GM20431 (cell line): ENCODE measurements at regions not wholly inside any gene's neighbourhood (a gene's known extent, or its start where the extent isn't known, plus 50 kb on each side); places are given as distances from the start of the nearest gene placed in this dataset.
"Not testable (repeated sequence)": the region's sequence is repeated elsewhere in the genome, so short reads cannot be mapped to it uniquely, and the experiment has no call there.

Source experiments
- in situ Hi-C: fragments of 300-500 bp; cut with MseI, MboI; formaldehyde crosslinking; loops from one replicate; pipeline ENCODE4 v1.15.0; 2020; ENCODE audit warnings: low sequenced_read_pairs; ENCODE audit not compliant: unreplicated experiment

DNA sequence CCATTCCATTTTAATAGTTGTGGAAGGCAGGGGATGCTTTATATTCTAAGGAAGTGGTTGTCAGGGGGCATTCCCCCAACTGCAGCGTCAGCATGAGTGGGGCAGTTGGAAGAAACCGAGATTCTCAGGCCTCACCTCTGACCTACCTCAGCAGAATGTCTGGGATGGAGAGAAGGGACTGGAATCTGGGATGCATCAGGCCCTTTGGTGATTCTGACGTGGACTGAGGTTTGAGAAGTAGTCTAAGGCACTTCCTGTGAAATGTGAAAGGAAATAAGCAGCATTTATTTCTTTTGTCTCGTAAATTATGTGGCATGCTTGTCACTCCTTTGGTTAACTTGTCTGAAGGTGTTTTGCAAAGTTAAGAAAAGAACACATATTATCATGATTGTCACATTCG lies 540.7 kb upstream of the NETO1 start:
- in situ Hi-C loops: no loop called here

DNA sequence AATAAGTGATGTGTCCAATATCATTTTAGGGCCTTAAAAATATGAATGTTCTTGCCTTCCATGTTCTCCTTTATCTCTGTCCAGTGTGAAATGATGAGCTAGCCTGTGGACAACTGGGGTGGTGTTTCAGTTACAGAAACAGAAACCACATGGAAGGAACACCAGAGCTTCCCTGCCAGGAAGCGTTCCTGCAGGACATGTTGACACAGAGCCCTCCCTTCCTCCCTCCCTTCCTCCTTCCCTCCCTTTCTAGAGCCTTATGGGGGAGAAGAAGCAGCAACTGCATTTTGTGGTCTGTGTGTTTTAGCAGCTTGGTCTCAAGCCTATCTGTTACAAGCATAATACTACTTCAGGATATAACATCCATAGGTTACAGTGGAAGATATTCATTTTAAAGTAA lies 539.7 kb upstream of the NETO1 start:
- in situ Hi-C loops: no loop called here

DNA sequence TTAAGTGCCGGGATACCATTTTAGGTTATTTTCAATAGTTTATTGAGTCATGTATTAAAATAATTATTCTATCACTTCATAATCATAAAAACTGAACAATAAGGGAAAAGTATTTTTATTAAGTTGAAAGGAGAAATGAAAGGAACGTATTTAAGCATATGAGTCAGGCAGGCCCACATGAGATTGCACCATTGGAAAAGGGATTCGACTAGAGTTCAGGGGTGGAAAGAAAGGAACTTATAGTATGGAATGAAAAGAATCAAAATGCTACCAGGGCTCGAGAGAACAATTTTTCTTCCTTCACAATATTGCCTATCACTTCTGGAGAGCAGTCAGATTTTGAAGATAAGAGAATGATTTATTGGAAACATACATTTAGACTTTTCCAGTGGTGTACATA lies 516.5 kb upstream of the NETO1 start:
- in situ Hi-C loops: loop anchor here (25.0 kb wide), 1 partner anchor 103 kb away; no protein-coding TSS in a partner anchor

DNA sequence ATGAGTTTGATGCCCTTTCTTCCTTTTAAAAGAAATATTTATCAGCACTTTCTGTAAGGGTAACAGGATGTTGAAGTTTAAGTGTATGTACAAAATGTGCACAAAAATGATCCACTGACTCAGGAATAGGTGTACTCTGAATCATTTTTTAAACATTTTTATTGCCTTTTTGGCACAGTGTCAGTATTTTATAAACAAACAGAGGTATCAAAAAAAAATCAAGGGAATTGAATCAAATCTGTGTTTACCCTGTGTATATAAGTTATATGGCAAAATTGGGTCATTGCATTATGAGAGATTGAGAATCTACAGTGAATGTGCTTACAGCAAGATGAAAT lies 513.9 kb upstream of the NETO1 start:
- in situ Hi-C loops: loop anchor here (25.0 kb wide), 1 partner anchor 106 kb away; no protein-coding TSS in a partner anchor

DNA sequence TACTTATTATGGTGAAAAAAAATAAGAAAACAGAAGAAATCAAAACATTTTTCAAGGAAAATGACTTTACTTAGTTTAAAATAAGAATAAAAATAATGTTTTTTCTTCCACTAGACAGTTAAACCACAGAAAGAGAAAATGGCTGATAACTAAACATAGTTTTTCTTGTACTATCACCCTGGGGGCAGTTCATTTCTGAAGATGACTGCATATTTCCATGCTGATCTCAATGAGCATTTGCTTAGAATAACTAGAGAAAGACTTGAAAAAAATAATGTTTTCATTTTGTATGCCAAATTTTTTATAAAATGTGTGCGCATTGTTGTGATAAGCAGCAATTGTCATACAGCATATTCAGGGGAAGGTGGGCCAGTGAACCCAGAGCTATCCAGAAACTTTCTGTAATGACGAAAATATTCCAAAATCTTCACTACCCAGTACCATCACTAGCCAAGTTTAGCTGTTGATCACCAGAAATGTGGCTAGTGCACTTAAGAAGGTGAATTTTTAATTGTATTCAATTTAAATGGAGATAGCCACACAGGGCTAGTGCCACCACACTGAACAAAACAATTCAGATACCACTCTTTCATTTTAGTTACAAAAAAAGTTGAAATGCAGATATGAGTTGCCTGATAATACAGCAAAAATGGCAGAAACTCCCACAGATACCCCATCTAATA lies 513.4 kb upstream of the NETO1 start:
- in situ Hi-C loops: loop anchor here (25.0 kb wide), 1 partner anchor 106 kb away; no protein-coding TSS in a partner anchor

DNA sequence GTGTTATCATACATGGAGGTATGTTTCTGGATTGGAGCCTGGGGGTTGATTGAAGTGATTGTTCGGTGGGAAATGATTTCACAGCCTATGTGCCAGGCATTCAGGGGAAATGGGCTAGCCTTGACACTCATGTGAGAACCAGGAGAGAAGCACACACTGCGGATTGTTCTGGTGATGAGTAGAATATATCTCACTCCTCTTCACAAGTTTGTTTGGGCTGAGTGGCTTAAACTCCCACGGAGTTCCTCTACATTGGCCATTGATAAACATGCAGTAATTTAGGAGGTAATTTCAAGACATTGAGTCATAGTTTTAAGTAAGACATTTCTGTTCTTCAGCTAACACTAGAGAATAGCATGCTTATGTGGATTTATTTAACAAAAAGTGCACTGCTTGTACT lies 498.9 kb upstream of the NETO1 start:
- in situ Hi-C loops: no loop called here

DNA sequence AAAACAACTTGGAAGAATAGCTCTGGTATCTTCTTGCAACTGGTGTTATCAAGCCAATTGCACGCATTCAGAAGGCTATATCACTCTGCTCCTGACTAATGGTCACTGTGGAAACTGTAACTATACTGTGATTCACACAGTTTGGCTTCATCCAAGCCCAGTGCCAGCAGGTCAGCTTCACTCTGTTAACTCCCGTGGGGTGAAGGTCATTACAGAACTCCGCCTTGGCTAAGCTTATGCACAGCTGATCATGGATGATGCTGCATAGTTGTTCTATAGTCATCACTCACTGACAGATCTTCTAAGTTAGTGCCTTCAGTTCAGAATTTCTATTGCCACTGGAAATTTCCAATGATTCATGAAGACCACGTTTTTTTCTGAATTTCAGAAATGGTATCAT lies 497.2 kb upstream of the NETO1 start:
- in situ Hi-C loops: no loop called here

DNA sequence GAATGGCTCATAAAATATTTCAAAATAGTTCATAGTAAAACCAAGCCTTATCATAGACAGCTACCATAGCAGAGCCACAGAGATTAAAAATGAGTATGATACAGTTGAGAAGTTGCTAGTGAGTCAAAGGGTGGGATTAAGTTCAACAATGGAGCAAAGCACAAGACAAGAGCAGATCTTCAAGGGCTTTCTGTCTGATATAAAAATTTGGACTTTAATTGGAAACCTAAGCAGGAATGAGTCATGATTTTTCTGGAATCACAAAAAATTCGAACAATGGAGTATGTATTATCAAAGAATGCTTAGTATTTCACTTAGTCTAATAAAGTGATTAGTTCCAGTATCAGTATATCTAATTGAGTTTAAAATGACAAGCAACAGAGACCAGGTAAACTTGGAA lies 487.3 kb upstream of the NETO1 start:
- in situ Hi-C loops: no loop called here

DNA sequence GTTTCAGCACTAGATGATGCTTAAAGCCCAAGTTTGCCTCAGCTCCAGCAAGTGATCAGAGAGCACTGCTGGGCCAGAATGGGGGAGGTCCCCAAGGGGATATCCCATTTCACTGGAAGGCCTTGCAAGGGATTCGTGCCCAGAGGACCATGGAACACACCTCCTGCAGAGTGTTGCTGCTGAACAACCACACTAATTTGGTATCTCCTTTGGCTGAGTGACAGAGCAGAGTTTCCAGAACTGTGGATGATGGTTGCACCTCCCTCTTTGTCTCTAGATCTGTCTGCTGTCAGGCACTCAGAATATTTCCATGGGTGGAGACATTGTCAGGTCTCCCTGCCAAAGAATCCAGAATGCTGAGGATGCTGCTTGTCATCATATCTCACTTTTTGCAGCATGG lies 484.8 kb upstream of the NETO1 start:
- in situ Hi-C loops: no loop called here

DNA sequence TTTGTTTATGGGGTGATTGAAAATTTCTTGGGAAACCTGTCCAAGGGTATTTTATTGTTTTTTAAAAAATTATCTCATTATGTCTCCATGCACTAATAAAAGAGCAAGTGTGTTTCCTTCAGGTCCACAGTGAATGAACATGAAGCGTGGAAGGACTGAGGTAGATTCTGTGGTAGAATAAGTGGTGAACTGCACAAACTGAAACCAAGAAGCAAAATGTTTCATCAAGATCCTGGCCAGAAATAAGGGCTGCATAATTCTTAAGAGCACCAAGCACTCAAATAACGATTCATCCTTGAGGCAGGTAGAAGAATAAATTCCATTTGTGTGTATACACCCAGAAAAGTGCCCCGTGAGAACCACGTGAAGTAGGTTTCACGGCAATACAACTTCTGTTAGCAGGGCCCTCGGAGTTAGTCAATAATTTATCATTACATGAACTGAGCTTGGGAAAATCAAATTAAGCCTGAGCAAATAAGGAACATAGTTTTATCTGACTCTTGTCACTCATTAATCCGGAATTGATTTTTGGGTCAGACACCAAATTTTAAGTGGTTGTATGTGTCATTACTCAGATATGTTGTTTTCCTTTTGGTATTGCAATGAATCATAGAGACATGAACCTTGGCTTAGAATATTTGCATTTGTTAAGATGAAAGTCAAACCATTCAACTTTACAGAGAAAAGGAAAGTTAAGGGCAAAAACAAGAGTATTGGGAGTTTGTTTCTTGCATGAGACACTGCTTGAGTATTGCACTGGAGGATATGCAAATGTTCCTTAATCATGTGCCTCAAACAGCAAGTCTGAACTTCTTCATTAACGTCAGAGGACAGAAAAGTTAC lies 472.6 kb upstream of the NETO1 start:
- in situ Hi-C loops: no loop called here

DNA sequence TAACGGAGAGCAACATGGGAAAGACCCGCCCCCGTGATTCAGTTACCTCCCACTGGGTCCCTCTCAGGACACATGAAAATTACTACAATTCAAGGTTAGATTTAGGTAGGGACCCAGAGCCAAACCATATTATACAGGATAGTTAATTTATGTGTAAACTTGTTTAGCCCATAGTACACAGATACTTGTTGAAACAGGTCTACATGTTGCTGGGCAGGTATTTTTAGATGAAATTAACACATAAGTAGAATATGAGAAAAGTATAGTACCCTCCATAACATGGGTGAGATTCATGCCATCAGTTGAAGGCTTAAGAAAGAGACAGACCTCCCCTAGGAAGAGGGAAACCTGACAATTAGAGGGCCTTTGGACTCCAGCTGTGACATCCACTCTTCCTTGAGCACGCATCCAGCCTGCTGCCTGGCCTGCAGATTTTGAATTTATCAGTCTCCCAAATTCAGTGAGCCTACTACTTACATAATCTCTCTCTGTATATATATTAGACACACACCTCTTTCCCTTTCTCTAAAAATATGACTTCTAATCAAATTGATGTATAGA lies 463.5 kb upstream of the NETO1 start:
- in situ Hi-C loops: no loop called here

DNA sequence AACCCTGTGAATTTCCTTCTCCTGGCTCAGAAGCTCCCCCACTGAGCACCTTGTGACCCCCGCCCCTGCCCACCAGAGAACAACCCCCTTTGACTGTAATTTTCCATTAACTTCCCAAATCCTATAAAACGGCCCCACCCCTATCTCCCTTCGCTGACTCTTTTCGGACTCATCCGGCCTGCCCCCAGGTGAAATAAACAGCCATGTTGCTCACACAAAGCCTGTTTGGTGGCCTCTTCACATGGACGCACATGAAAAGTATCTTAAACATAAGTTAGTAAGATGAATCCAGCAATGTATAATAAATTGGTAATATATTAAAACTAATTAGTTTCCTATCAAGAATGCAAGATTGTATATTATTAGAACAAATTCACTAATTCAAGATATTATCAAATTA lies 462.3 kb upstream of the NETO1 start:
- in situ Hi-C loops: not testable (repeated sequence)

DNA sequence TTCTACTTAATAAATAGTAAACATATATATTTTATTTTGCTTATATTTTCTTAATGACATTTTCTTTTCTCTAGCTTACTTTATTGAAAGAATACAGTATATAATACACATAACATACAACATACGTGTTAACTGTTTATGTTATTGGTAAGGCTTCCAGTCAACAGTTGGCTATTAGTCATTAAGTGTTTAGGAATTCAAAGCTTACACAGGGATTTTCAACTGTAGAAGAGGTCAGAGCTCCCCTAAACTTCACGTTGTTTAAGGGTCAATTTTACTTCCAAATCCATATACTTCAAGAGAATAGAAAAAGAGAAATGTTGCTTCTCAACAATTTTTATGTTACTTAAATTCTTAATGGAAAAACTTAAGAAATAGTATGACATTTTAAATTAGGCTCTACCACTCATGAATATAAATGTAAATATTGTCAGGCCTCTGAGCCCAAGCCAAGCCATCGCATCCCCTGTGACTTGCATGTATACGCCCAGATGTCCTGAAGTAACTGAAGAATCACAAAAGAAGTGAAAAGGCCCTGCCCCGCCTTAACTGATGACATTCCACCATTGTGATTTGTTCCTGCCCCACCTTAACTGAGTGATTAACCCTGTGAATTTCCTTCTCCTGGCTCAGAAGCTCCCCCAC lies 456.5 kb upstream of the NETO1 start:
- in situ Hi-C loops: not testable (repeated sequence)

DNA sequence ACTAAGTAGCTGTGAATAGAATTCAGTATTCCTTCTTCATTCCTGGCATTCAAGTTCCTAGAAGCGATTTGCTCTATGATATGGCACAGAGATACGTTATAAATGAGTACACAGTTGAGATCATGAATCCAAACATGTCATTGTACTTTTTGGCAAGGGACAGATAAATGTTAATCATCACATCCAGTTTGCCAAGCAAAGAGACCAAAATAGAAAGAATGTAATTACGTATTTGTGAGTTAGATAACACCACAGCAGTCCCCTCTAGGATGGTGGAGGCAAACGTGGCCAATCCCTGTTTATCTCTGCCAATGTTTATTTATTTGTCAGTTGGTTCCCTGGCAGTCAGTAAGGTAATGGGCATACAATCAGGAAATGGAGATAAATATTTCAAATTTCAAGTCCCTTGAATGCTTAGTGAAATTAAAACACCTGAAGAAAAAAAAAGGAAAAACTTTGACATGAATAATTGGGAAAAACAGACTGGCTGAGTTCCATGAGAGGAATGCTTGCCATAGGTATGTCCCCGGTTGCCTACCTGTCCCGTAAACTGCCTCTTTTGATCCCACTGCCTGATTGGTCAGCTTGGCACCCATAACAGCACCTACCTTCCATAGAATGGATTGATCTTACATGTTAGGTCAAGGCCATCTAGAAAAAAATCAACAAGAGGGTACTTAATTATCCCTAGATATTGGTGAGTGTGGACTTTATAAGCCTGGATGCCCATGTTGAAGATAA lies 451.1 kb upstream of the NETO1 start:
- in situ Hi-C loops: no loop called here

DNA sequence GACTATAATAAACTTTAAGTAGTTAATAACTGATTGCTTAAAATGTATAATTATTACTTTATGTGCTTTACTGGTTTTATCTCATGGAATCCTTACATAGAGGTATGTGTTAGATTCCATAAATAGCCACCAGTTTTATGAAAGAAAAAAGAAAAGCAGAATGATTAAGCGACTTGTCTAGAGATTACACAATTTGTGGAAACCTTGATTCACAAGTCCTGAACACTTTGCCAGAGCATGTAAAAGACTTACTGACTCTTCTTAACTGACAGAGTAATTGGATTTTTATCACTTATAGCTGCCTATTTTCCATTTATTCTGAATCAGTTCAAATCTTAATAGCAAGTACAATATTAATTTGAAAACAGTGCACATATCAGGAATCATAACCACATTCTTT lies 448.7 kb upstream of the NETO1 start:
- in situ Hi-C loops: no loop called here

DNA sequence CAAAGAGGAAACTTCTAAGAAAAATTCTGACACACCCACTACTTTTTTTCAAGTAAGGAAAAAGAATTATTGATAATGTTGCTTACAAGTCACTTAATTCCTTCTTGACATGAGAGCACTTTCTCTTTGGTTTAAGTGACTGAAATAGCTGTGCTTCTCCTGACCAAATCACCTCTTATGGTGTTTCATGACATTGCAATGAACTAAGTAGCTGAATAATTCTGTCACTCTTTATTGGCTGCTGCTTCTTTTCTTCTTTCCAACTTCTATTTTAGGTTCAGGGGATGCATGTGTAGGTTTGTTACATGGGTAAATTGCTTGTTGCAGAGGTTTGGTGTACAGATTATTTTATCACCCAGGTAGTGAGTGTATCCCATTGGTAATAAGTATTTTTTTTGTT lies 447.6 kb upstream of the NETO1 start:
- in situ Hi-C loops: no loop called here

DNA sequence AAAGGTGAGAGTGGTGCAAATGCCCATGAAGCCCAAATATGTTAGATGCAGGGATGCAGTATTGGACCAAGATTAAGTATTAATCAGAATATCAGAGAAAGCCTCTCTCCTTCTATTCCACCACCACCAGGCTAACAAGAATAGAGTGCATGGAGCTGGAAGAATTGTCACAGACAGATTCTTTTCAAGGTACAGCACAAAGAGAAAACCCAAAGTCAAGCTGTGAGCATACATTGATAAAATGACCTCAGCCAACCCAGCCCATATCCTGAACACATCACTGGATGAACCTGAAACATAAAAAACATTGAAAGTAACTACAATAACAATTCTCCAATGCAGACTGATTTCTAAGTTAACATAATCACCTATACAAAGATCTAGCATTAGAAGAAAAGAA lies 445.7 kb upstream of the NETO1 start:
- in situ Hi-C loops: no loop called here

DNA sequence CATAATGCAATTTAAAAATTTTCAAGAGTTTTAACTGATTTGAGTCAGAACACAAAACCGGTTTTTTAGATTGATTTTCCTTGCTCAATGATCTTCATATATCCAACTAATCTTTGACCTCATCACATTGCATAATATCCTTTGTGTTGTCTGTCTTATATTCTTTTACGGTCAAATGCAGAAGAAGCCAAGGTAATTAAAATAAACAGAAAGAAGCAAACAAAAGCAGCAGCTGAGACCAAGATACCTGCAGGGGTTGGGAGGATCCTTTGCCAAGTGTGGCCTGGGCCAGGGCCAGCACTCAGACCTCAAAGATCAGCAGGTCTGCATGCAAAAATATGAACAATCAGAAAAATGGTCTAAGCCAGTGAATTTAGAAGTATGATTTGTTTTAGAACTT lies 428.9 kb upstream of the NETO1 start:
- in situ Hi-C loops: no loop called here

DNA sequence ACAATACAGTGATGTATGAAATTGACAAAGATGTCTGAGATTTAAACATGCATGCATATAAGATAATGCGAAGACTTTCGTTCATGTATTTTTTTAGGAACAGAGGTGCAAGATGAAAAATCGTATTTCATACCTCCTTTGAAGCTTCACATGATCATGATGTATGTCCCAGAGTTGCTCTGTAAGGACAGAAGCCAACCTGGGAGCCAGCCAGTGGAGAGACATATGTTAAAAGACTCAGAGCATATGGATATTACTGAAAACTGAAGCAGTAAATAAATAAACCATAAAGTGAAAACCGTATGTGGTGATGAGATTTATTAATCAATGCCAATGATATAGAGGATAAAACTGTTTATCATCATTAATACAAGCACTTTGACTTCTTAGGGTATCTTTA lies 424.4 kb upstream of the NETO1 start:
- in situ Hi-C loops: no loop called here

DNA sequence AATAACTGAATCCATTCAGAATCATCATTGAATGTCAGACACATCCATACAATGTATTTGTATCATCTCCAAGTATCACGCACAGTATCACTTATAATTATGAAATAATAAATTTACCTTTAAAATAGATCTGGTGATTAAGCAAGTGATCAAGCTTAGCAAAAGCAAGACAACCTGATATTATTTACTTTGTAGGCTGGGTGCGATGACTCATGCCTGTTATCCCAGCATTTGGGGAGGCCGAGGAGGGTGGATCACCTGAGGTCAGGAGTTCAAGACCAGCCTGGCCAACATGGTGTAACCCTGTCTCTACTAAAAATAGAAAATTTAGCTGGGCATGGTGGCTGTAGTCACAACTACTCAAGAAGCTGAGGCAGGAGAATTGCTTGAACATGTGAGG lies 421.0 kb upstream of the NETO1 start:
- in situ Hi-C loops: no loop called here
